GM12878 (cell line): ENCODE measurements at regions not wholly inside any gene's neighbourhood (a gene's known extent, or its start where the extent isn't known, plus 50 kb on each side); places are given as distances from the start of the nearest gene placed in this dataset.

Source experiments
- CTCF ChIP-seq, 3 experiments: IDR thresholded peaks in 2 of 3; conservative IDR thresholded peaks in 1 of 3; 2 replicates each; pipeline ENCODE4 v1.5.1; 2011; ENCODE audit warnings: low read depth in 3 of 3, low read length in 3 of 3, mild to moderate bottlenecking in 3 of 3, control low read depth in 2 of 3, moderate library complexity in 2 of 3, inconsistent platforms in 1 of 3, mixed read lengths in 1 of 3; ENCODE audit not compliant: control insufficient read depth in 2 of 3, insufficient read depth in 1 of 3; ENCODE audit errors: extremely low read depth in 1 of 3
- EP300 ChIP-seq, 2 experiments: fragments of 150-350 bp in 1 of 2; IDR thresholded peaks; 2 replicates each; pipeline ENCODE4 v1.6.1; 2011 to 2012; ENCODE audit warnings: low read depth in 2 of 2, low read length in 2 of 2, borderline replicate concordance in 1 of 2, improper control_type of control experiment in 1 of 2, inconsistent platforms in 1 of 2; ENCODE audit not compliant: control insufficient read depth in 1 of 2
- MEF2A ChIP-seq: IDR thresholded peaks from 2 replicates; pipeline ENCODE4 v1.6.1; 2011; ENCODE audit warnings: low read depth, mild to moderate bottlenecking, low read length, moderate library complexity; ENCODE audit not compliant: insufficient read depth
- POLR2A ChIP-seq: IDR thresholded peaks from 2 replicates; pipeline ENCODE4 v1.6.1; 2011; ENCODE audit warnings: low read depth, mild to moderate bottlenecking, low read length
- RAD51 ChIP-seq: fragments of 450-650 bp; IDR thresholded peaks from 2 replicates; pipeline ENCODE4 v1.6.1; 2016; ENCODE audit warnings: moderate library complexity, mild to moderate bottlenecking, inconsistent platforms
- SIN3A ChIP-seq: IDR thresholded peaks from 2 replicates; pipeline ENCODE4 v1.6.1; 2012; ENCODE audit warnings: low read depth, low read length, improper control_type of control experiment
- STAT1 ChIP-seq: fragments of 450-650 bp; conservative IDR thresholded peaks from 2 replicates; pipeline ENCODE4 v1.6.1; 2014; ENCODE audit warnings: antibody characterized with exemption, mild to moderate bottlenecking
- ZNF24 ChIP-seq: fragments of 450-650 bp; IDR thresholded peaks from 2 replicates; pipeline ENCODE4 v1.6.1; 2017; ENCODE audit warnings: antibody characterized with exemption, mild to moderate bottlenecking
- ZSCAN29 ChIP-seq: fragments of 450-650 bp; IDR thresholded peaks from 2 replicates; pipeline ENCODE4 v1.6.1; 2017; ENCODE audit warnings: mild to moderate bottlenecking, moderate library complexity
- TF ChIP-seq, protein P1 (sequence below): IDR thresholded peaks from 2 replicates; pipeline ENCODE4 v1.6.1; 2012; ENCODE audit warnings: low read length, inconsistent platforms
- TF ChIP-seq, protein P2 (sequence below): IDR thresholded peaks from 2 replicates; pipeline ENCODE4 v1.6.1; 2012; ENCODE audit warnings: improper control_type of control experiment, low read depth, low read length; ENCODE audit not compliant: insufficient replicate concordance

DNA sequence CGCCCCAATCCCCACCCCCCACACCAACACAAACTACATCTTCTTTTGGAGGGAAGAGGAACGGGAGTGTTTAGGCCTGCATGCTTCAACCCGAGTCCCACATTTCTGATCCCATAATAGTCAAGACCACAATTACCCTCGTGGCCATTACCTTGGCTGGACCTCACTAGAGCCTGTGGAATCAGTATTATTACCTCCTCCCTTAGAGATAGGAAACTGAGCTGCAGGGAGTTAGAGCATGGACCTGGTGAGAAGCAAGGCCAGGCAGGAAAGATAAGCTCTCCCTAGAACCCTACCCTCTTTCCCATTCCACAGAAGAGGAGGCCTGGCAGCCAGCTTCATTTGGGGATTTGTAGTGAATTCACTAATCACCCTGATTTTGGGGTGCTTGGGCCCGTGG lies 74.1 kb downstream of the NCR2 start:
- TF ChIP-seq POLR2A (no peak), CTCF (IDR thresholded peaks at IDR 0.05 in 2 of 3, conservative IDR thresholded peaks at IDR 0.05 in 1 of 3; ENCODE audit: control insufficient read depth in 2 of 3, extremely low read depth in 1 of 3, insufficient read depth in 1 of 3, low read depth in 3 of 3, low read length in 3 of 3) (no peak), ZSCAN29 (no peak), ZNF24 (no peak), MEF2A (no peak), SIN3A (no peak), RAD51 (no peak), STAT1 (no peak), EP300 (IDR thresholded peaks at IDR 0.05; ENCODE audit: borderline replicate concordance in 1 of 2, control insufficient read depth in 1 of 2, low read depth in 2 of 2, low read length in 2 of 2) (no peak)
- TF ChIP-seq, protein P1, sequence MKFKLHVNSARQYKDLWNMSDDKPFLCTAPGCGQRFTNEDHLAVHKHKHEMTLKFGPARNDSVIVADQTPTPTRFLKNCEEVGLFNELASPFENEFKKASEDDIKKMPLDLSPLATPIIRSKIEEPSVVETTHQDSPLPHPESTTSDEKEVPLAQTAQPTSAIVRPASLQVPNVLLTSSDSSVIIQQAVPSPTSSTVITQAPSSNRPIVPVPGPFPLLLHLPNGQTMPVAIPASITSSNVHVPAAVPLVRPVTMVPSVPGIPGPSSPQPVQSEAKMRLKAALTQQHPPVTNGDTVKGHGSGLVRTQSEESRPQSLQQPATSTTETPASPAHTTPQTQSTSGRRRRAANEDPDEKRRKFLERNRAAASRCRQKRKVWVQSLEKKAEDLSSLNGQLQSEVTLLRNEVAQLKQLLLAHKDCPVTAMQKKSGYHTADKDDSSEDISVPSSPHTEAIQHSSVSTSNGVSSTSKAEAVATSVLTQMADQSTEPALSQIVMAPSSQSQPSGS: no peak
- TF ChIP-seq, protein P2, sequence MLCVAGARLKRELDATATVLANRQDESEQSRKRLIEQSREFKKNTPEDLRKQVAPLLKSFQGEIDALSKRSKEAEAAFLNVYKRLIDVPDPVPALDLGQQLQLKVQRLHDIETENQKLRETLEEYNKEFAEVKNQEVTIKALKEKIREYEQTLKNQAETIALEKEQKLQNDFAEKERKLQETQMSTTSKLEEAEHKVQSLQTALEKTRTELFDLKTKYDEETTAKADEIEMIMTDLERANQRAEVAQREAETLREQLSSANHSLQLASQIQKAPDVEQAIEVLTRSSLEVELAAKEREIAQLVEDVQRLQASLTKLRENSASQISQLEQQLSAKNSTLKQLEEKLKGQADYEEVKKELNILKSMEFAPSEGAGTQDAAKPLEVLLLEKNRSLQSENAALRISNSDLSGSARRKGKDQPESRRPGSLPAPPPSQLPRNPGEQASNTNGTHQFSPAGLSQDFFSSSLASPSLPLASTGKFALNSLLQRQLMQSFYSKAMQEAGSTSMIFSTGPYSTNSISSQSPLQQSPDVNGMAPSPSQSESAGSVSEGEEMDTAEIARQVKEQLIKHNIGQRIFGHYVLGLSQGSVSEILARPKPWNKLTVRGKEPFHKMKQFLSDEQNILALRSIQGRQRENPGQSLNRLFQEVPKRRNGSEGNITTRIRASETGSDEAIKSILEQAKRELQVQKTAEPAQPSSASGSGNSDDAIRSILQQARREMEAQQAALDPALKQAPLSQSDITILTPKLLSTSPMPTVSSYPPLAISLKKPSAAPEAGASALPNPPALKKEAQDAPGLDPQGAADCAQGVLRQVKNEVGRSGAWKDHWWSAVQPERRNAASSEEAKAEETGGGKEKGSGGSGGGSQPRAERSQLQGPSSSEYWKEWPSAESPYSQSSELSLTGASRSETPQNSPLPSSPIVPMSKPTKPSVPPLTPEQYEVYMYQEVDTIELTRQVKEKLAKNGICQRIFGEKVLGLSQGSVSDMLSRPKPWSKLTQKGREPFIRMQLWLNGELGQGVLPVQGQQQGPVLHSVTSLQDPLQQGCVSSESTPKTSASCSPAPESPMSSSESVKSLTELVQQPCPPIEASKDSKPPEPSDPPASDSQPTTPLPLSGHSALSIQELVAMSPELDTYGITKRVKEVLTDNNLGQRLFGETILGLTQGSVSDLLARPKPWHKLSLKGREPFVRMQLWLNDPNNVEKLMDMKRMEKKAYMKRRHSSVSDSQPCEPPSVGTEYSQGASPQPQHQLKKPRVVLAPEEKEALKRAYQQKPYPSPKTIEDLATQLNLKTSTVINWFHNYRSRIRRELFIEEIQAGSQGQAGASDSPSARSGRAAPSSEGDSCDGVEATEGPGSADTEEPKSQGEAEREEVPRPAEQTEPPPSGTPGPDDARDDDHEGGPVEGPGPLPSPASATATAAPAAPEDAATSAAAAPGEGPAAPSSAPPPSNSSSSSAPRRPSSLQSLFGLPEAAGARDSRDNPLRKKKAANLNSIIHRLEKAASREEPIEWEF: no peak
